Activated T-cell treated with anti-CD3 and anti-CD28 coated beads, Interleukin-2, amount 50 U/mL, for 1 hour (primary cell): ENCODE measurements at regions not wholly inside any gene's neighbourhood (a gene's known extent, or its start where the extent isn't known, plus 50 kb on each side); places are given as distances from the start of the nearest gene placed in this dataset.
"Not testable (repeated sequence)": the region's sequence is repeated elsewhere in the genome, so short reads cannot be mapped to it uniquely, and the experiment has no call there.

Experiments used
- DNase-seq: peaks from one replicate; pipeline ENCODE4 v3.0.0-alpha.2; 2020

- DNase-seq, result no peak
Observed at GRCh38 chr21:27321791-27322190, 354.9 kb upstream of the ADAMTS5 start.

GRCh38 chr21:27320868-27321267 lies 354.0 kb upstream of the ADAMTS5 start:
- no peak for DNase-seq

- not testable (repeated sequence) for DNase-seq
Observed at GRCh38 chr21:27317601-27318000, 350.7 kb upstream of the ADAMTS5 start.

- no peak for DNase-seq
Observed at GRCh38 chr21:27315373-27315772, 348.5 kb upstream of the ADAMTS5 start.

- no peak for DNase-seq
Observed at GRCh38 chr21:27314131-27314530, 347.2 kb upstream of the ADAMTS5 start.

- DNase-seq, result no peak
Observed at GRCh38 chr21:27306791-27307775, 340.2 kb upstream of the ADAMTS5 start.

GRCh38 chr21:27306206-27306605 lies 339.3 kb upstream of the ADAMTS5 start:
- DNase-seq, result no peak

- no peak for DNase-seq
Observed at GRCh38 chr21:27301220-27301619, 334.3 kb upstream of the ADAMTS5 start.

- no peak for DNase-seq
Observed at GRCh38 chr21:27300770-27301169, 333.9 kb upstream of the ADAMTS5 start.

GRCh38 chr21:27298465-27298864 lies 331.6 kb upstream of the ADAMTS5 start:
- DNase-seq, result no peak

- no peak for DNase-seq
Observed at GRCh38 chr21:27293239-27293638, 326.4 kb upstream of the ADAMTS5 start.

GRCh38 chr21:27292783-27293182 lies 325.9 kb upstream of the ADAMTS5 start:
- no peak for DNase-seq

- no peak for DNase-seq
Observed at GRCh38 chr21:27292229-27292628, 325.3 kb upstream of the ADAMTS5 start.

- no peak for DNase-seq
Observed at GRCh38 chr21:27291006-27291405, 324.1 kb upstream of the ADAMTS5 start.

GRCh38 chr21:27290028-27290427 lies 323.1 kb upstream of the ADAMTS5 start:
- no peak for DNase-seq

GRCh38 chr21:27286760-27287159 lies 319.9 kb upstream of the ADAMTS5 start:
- DNase-seq, result no peak

GRCh38 chr21:27277110-27277509 lies 310.2 kb upstream of the ADAMTS5 start:
- no peak for DNase-seq

GRCh38 chr21:27275294-27275927 lies 308.5 kb upstream of the ADAMTS5 start:
- no peak for DNase-seq

GRCh38 chr21:27269644-27270043 lies 302.8 kb upstream of the ADAMTS5 start:
- DNase-seq, result no peak

- DNase-seq, result no peak
Observed at GRCh38 chr21:27268290-27268689, 301.4 kb upstream of the ADAMTS5 start.

GRCh38 chr21:27265949-27266348 lies 299.1 kb upstream of the ADAMTS5 start:
- DNase-seq, result no peak

- no peak for DNase-seq
Observed at GRCh38 chr21:27265492-27265891, 298.6 kb upstream of the ADAMTS5 start.

GRCh38 chr21:27261676-27262075 lies 294.8 kb upstream of the ADAMTS5 start:
- DNase-seq, result no peak

GRCh38 chr21:27260728-27261127 lies 293.8 kb upstream of the ADAMTS5 start:
- DNase-seq, result no peak
